Kidney capillary endothelial cell (primary cell): ENCODE measurements at regions not wholly inside any gene's neighbourhood (a gene's known extent, or its start where the extent isn't known, plus 50 kb on each side); places are given as distances from the start of the nearest gene placed in this dataset.
"Not testable (repeated sequence)": the region's sequence is repeated elsewhere in the genome, so short reads cannot be mapped to it uniquely, and the experiment has no call there.

Experiments
- DNase-seq: peaks from one replicate; pipeline ENCODE4 v3.0.0-alpha.2; 2018; ENCODE audit warnings: low spot score

DNA sequence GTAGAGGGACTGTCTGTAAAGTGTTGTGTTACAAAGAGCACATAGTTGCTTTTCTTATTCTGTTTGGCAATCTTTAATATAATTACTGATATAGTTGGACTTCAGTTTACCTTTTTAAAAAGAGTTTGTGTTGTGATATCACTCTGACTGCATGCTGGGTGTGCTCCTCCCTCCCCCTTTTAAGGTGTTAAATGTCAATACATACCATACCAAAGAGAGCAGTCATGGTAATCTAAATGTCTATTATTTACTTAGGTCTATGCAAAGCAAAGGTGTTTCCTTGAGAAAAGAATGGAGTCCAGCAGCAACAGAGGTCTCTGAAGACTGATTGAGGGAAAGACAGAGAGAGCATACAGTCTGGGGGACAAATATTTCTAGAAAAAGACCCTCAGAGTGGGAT lies 275.1 kb upstream of the NRP1 start:
- no peak for DNase-seq

- no peak for DNase-seq
Measured at GRCh38 chr10:33602278-33602677, 267.8 kb upstream of the NRP1 start.

DNA sequence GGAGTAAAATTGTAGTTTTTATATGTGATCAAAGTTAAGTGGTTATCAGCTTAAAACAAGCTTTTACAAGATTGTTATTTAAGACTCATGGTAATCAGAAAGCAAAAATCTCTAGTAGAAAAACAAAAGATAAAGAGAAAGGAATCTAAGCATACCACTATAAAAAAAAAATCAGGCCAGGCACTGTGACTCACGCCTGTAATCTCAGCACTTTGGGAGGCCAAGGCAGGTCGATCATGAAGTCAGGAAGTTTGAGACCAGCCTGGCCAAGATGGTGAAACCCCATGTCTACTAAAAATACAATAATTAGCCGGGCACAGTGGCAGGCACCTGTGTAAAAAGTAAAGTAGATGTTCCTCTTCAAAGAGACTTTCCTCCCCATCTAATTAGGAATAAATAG lies 265.9 kb upstream of the NRP1 start:
- DNase-seq = no peak

- no peak for DNase-seq
Measured at GRCh38 chr10:33596422-33596821, 262.0 kb upstream of the NRP1 start.

GRCh38 chr10:33594475-33594874 lies 260.0 kb upstream of the NRP1 start:
- DNase-seq = no peak

DNA sequence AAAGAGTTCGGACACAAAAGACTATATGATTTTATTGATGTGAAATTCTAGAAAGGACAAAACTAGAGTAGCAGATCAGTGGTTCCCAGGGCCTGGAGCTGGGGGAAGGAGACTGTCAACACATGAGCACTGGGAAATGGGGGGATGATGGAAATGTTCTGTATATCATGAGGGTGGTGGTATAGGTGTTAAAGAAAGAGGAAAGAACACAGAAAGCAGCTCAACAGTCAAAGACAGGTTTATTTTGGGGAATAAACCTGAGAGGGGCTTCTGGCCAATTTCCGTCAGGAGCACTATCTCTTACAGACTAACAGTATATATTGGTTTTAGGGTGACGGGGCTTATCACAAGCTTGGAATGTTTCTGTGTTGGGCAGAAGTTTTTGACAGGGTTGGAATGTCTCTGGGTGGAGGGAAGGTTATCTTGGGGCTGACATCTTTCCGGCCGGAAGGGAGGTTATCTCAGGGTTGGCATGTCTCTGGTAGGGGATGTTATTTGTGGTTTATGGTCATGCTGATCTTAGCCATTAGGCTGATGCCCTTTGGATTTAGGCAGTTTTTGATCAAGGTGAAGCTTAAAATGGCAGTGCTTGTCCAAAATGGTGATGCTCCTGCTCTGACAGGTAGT lies 254.6 kb upstream of the NRP1 start:
- DNase-seq = no peak

DNA sequence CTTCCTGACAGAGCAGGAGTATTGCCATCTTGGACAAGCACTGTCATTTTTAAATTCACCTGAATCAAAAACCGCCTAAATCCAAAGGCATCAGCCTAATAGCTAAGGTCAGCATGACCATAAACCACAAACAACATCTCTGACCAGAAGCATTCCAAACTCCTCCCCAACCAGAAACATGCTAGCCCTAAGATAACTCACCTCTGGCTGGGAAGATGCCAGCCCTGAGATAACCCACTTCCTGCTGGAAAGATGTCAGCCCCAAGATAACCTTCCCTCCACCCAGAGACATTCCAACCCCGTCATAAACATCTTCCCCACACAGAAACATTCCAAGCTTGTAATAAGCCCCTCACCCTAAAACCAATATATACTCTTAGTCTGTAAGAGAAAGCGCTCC lies 250.1 kb upstream of the NRP1 start:
- not testable (repeated sequence) for DNase-seq

- no peak for DNase-seq
Measured at GRCh38 chr10:33579996-33580395, 245.5 kb upstream of the NRP1 start.

DNA sequence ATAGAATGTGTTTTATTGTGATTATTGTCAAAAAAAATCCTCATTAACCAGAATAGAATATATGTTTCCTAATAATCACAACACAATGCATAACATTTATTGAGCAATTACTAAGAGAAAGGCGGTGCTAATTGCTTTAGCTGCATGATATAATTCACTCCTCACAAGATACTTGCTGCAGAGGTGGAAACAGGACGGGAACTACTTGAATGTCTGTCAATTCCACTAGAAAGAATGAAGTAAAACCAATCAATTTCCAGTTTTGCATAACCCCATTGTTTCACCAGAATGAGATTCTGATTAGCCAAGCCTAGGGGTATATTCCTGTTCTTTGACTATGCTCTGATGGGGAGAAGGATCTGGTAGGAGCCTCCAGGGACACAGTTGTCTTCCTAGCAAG lies 239.1 kb upstream of the NRP1 start:
- no peak for DNase-seq

DNA sequence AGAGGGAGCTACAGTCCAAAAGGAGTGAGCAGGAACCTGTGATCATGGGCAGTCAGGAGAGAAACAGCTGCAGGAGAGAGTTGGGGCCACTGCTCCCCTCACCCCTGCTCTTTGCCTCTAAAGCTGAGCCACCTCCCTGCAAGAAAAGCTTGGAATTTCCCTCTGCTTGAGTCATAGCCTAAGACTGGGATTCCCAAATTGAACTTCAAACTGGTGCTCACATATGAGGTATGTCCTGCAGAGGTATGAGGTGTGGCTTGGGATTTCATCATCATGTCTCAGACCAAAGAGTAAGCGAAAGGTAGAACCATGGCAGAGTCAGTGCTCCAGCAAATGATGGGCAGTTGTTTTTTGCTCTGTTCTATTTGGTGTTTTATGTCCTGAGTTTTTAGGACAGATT lies 237.1 kb upstream of the NRP1 start:
- no peak for DNase-seq

- DNase-seq = no peak
Measured at GRCh38 chr10:33570495-33570894, 236.0 kb upstream of the NRP1 start.

- DNase-seq = no peak
Measured at GRCh38 chr10:33569702-33570101, 235.2 kb upstream of the NRP1 start.

- DNase-seq = no peak
Measured at GRCh38 chr10:33566426-33566825, 232.0 kb upstream of the NRP1 start.

- no peak for DNase-seq
Measured at GRCh38 chr10:33566001-33566400, 231.5 kb upstream of the NRP1 start.

GRCh38 chr10:33565231-33565630 lies 230.8 kb upstream of the NRP1 start:
- DNase-seq = no peak

- no peak for DNase-seq
Measured at GRCh38 chr10:33559105-33559504, 224.6 kb upstream of the NRP1 start.

DNA sequence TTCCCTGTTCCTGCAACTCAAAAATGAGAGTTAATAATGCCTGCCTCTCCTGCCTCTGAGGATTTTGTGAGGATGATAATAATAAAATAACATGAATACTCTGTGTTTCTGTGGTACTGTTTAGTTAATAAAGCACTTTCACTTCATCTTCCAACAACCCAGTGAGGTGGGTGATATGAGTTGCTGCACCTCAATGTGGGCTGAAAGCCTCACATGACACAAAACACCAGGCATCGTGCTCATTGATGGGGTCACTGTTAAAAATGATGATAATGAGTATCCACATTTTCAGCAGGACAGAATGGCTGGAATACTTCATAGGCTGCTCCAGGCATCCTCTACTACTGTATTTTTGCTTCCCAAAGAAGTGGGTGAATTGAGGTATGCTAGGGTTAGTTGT lies 222.8 kb upstream of the NRP1 start:
- no peak for DNase-seq

DNA sequence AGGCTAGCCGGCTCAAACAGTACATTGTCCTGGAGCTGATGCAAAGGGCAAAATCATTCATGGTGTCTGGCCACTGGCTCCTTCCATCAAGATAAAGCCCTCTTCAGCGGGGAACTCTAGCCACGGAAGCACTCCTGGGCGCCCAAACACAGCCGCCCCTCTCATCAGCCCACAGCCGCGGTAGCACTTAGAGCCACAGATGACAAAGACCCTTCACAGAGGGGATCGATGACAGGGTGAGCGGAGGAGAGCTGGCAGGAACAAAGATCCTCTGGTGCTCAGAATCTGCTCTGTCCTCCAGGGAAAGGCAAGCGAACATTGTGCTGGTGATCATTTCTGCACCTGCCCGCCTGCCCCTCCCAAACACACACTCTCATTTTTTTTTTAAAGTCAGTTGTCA lies 222.2 kb upstream of the NRP1 start:
- DNase-seq = no peak

- DNase-seq = no peak
Measured at GRCh38 chr10:33556103-33556502, 221.6 kb upstream of the NRP1 start.

DNA sequence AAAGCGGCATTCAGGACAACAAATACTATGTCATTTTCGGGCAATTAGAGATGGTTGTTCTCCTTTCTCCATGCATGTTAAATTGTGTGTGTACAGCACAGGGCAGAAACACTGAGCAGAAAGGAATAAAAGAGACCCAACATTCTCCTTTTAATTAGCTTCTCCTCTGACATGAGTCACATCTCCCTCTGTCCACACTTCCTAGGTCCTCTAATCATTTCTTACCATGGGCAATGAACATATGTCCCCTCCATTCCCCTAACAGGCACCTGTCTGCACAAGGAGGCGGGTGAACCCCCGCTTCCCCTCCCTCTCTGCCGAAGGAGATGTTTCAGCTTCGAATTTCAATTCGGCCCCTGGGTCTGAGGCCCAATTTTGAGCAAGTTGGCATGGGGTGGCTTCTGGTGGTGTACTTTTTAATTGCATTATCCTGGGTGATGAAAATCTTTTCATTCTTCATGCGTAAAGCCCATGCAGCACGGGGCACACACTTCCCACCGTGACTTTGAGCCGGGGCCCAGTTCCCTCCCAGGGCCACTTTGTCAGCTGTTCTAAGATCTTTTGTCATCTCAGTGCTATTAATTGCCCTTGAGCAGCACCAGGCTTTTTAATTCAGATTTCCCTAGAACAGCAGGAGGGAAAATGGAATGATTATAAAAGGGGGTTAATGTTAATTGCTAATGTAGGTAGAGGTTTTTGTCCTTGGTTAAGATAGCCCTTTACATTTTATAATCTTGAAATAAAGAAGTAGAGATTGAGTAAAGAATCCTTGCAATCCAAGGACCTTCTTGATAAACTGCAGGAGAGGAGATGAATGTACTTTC lies 219.5 kb upstream of the NRP1 start:
- no peak for DNase-seq

DNA sequence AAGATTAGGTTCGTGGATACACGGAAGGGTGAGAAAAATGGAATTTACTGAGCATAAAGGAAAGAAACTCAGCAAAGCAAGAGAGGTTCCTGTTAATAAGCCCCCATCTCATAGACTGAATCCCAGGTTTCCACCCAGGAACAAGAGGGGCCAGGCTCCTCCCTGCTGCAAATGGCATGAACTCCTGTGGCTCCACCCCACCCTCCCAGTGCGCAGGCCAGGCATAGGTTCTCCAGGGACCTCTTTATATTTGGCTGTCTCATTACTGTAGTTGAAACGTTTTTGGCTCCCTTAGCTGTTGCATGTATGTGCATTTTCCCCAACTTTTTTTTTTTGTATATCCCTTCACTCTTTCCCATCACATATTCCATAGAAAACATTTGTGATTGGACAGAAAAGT lies 217.8 kb upstream of the NRP1 start:
- no peak for DNase-seq

GRCh38 chr10:33550811-33551210 lies 216.3 kb upstream of the NRP1 start:
- DNase-seq = no peak

- no peak for DNase-seq
Measured at GRCh38 chr10:33547976-33548375, 213.5 kb upstream of the NRP1 start.

DNA sequence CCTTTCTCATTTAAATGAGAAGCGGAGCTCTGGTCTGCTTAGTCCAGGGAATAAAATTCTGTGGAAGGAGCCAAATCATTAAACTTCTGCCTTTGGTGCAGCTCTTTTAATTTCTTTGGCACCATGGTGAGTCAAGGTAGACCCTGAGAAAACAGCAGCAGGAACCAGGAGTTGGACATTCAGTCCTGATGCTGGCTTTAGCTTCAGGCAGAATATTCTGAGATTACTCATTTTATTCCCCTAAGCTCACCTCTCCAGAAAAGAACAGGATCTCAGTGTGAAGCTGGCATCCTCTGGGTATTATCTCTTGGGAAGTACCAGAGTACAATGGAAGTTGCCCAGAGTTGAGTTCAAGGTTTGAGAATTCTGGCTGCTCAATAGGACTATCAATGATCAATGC lies 211.6 kb upstream of the NRP1 start:
- no peak for DNase-seq
